Psoas muscle (tissue), 7 donors: ENCODE measurements at regions not wholly inside any gene's neighbourhood (a gene's known extent, or its start where the extent isn't known, plus 50 kb on each side); places are given as distances from the start of the nearest gene placed in this dataset.
"Not testable (repeated sequence)": the region's sequence is repeated elsewhere in the genome, so short reads cannot be mapped to it uniquely, and the experiment has no call there.

Experiments used
- ATAC-seq, 4 donors: fragments of 200-7000 bp; cut with Tn5 transposase; one replicate each; pipeline ENCODE4 v1.9.1; 2020; ENCODE audit warnings: moderate library complexity in 3 of 4, mild to moderate bottlenecking in 2 of 4
- DNase-seq, 2 donors: peaks; one replicate each; pipeline ENCODE4 v3.0.0-alpha.2; 2020
- H3K27ac ChIP-seq: fragments of 200-600 bp; one replicate; pipeline ENCODE4 v1.8.0; 2022
- H3K27me3 ChIP-seq, 3 donors: fragments of 200-600 bp in 1 of 3; one replicate each; pipeline versions ENCODE4 v1.6.1 to v1.8.0; 2013 to 2022; ENCODE audit warnings: low read length in 2 of 3, mild to moderate bottlenecking in 2 of 3, moderate library complexity in 1 of 3; ENCODE audit not compliant: insufficient read depth in 3 of 3
- H3K36me3 ChIP-seq, 2 donors: fragments of 200-600 bp in 1 of 2; one replicate each; pipeline versions ENCODE4 v1.6.1 to v1.8.0; 2013 to 2022; ENCODE audit warnings: low read depth in 1 of 2, mild to moderate bottlenecking in 1 of 2, moderate library complexity in 1 of 2; ENCODE audit not compliant: insufficient read depth in 1 of 2
- H3K4me1 ChIP-seq: fragments of 200-600 bp; one replicate; pipeline ENCODE4 v1.8.0; 2022
- H3K4me3 ChIP-seq: fragments of 200-600 bp; one replicate; pipeline ENCODE4 v1.8.0; 2022; ENCODE audit warnings: mild to moderate bottlenecking
- H3K9me3 ChIP-seq: fragments of 200-600 bp; one replicate; pipeline ENCODE4 v1.8.0; 2022
- CTCF ChIP-seq: fragments of 200-600 bp; IDR thresholded peaks from one replicate; pipeline ENCODE4 v1.8.0; 2022; ENCODE audit warnings: antibody characterized with exemption
- WGBS, 3 donors: extraction: QIAGEN DNeasy Blood & Tissue Kit; methylation state at CpG; one replicate each; pipeline versions ENCODE4 v1.1.6 to v1.1.7; 2013; 5-methylcytosine and 5-hydroxymethylcytosine counted together
- intact Hi-C, 2 donors: fragments of 100-400 bp; cut with DNase I; formaldehyde crosslinking; loops; one replicate each; pipeline versions ENCODE4 v1.11.0 to v1.14.2; 2022
- donor health status: healthy with polysubstance abuse.
- donor health status: DM: no; HTN: no; CAD: no; lungs with moderate emphysema.
- donor health status: Bipolar disorder and iron deficiency.
- donor health status: healthy.
- donor health status: DM: yes; HTN: yes; CAD: no.
- donor health status: DM: no; HTN: no; CAD: no.
- donor health status: DM: yes; HTN: yes; CAD: no.

DNA sequence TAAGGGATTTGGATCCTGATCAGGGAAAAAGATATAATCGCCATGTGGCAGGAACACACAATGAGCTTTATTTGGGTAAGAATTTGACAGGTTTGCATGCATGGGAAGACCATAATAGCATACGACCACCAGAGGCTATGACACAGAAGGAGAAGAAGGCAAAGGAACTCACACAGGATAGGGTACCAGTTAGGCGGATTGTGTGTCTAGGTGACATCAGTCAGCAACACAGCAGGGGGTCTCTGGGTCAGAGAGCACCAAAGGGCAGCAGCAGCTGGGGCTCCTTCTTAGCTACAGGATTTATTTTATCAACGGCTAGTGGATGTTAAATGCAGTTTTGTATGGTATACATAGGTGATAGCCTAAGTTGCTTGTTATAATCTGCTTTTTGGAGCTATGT lies 551.3 kb downstream of the KCNT2 start:
- no peak for TF ChIP-seq CTCF
- no peaks in the 10 kb centered on the region for H3K4me1 ChIP-seq
- DNase-seq (no peak), ATAC-seq (no peak)
- intact Hi-C loops = no loop called here
- 53 to 64% (median 54%) methylated on average over 4 of the region's 4 CpGs for WGBS, 3 donors
- no peaks in the 10 kb centered on the region for H3K9me3 ChIP-seq
- H3K4me3 ChIP-seq = no peak overlapping the region
- no peaks in the 10 kb centered on the region for H3K27me3 ChIP-seq
- H3K27ac ChIP-seq = no peak overlapping the region
- no peaks in the 10 kb centered on the region for H3K36me3 ChIP-seq

GRCh38 chr1:196049407-196049806 lies 558.8 kb downstream of the KCNT2 start:
- intact Hi-C loops = no loop called here
- Histone ChIP-seq H3K27ac (no peak overlapping the region), H3K4me3 (no peak overlapping the region), H3K4me1 (no peaks in the 10 kb centered on the region), H3K36me3 (no peaks in the 10 kb centered on the region), H3K9me3 (no peaks in the 10 kb centered on the region), H3K27me3 (no peaks in the 10 kb centered on the region)
- ATAC-seq (no peak), DNase-seq (no peak)
- TF ChIP-seq CTCF = no peak
- WGBS, 3 donors = 93 to 96% (median 94%) methylated on average over 2 of the region's 2 CpGs

GRCh38 chr1:196043268-196043667 lies 565.0 kb downstream of the KCNT2 start:
- TF ChIP-seq CTCF = no peak
- WGBS, 3 donors = 71 to 78% (median 73%) methylated on average over 2 of the region's 2 CpGs
- ATAC-seq = no peak
- H3K9me3 ChIP-seq = no peaks in the 10 kb centered on the region
- no peaks in the 10 kb centered on the region for H3K36me3 ChIP-seq
- intact Hi-C loops = no loop called here
- H3K4me1 ChIP-seq = no peaks in the 10 kb centered on the region
- H3K27ac ChIP-seq = no peak overlapping the region
- DNase-seq = no peak
- H3K4me3 ChIP-seq = no peak overlapping the region
- no peaks in the 10 kb centered on the region for H3K27me3 ChIP-seq

DNA sequence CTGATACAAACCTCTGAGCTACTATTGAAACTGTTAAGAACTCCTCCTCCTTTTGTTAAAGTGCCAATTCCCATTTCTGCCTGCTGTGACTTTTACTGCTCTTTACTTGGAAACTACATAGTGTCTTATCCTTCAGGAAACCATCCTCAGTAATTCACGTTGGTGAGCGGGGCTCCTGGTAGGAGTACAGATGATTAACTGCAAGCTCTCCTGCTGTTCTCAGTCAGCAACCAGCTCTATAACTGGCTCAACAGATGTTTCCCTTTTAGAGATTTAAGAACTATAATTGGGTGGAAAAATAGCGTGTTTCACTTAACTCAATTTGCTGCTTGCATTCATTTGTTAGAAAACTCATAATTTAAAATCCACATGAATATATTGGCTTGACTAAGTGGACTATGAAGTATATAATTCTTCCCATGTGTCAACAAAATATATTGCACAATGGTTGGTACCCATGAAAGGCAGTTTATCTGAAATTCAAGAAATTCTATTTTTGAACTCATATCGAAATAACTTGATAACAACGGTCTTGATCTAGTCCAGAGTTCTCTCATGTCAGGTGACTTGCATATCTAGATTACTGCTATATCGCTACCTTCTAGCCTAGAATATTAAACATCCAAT lies 574.0 kb downstream of the KCNT2 start:
- H3K4me3 ChIP-seq = no peak overlapping the region
- no peak overlapping the region for H3K27ac ChIP-seq
- no peaks in the 10 kb centered on the region for H3K36me3 ChIP-seq
- no peaks in the 10 kb centered on the region for H3K4me1 ChIP-seq
- H3K9me3 ChIP-seq = no peaks in the 10 kb centered on the region
- WGBS, 3 donors = 23 to 28% (median 25%) methylated on average over 6 of the region's 6 CpGs
- no peaks in the 10 kb centered on the region for H3K27me3 ChIP-seq
- intact Hi-C loops = no loop called here
- no peak for TF ChIP-seq CTCF
- DNase-seq = no peak
- ATAC-seq = no peak

GRCh38 chr1:196031387-196031786 lies 576.9 kb downstream of the KCNT2 start:
- H3K9me3 ChIP-seq, DNase-seq, H3K36me3 ChIP-seq, H3K27ac ChIP-seq, intact Hi-C loops, H3K4me1 ChIP-seq, ATAC-seq, H3K27me3 ChIP-seq, H3K4me3 ChIP-seq: not testable (repeated sequence)
- 74 to 79% (median 74%) methylated on average over 2 of the region's 2 CpGs for WGBS, 3 donors
